ENCODE measurements at regions not wholly inside any gene's neighbourhood (a gene's known extent, or its start where the extent isn't known, plus 50 kb on each side); places are given as distances from the start of the nearest gene placed in this dataset.

DNA sequence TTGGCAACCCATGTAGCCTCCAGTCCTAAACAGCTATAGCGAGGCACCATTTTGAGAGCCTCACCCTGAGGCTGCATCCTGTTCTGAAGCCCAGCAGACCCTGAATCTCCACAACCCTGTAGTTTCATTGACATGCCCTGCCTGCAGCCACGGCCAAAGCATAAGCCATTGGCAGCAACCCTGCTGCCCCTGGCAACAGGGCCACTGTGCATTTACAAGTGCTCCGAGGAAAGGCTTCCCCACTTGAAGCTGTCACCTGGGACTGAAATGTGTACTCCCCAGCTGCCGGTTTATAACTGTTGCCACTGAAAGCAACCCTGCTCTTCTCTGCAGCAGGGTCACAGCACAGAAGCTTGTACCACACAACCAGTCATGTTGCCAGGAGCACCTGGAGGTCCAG, 124.2 kb upstream of the OLFM3 start:
- Histone ChIP-seq H3K14ac (ENCODE audit: insufficient read length) (no peak overlapping the region), H3K4me1 (replicated peaks in 1 of 4; ENCODE audit: control insufficient read depth in 3 of 4, insufficient read depth in 4 of 4, low read length in 3 of 4) (no peaks in the 10 kb centered on the region), H3K18ac (ENCODE audit: extremely low read depth, low read length) (no peak overlapping the region), H2AFZ (ENCODE audit: low read length) (peak overlapping the region; percentile 71), H3K36me3 (ENCODE audit: control insufficient read depth in 2 of 4, insufficient read depth in 4 of 4, low read length in 3 of 4) (no peaks in the 10 kb centered on the region), H4K91ac (replicated peaks; ENCODE audit: insufficient read length, low read length) (no peak overlapping the region), H3K4me3 (ENCODE audit: extremely low read depth in 1 of 4, insufficient read depth in 2 of 4, low read depth in 3 of 4, low read length in 4 of 4) (no peak overlapping the region), H3K9me3 (ENCODE audit: insufficient read depth in 2 of 2, low read depth in 1 of 2, low read length in 1 of 2) (no peaks in the 10 kb centered on the region), H2BK12ac (ENCODE audit: low read depth, low read length) (no peak overlapping the region), H3K4ac (replicated peaks; ENCODE audit: insufficient read length, low read depth, low read length) (no peak overlapping the region), H3K27ac (ENCODE audit: low read depth, low read length) (no peak overlapping the region), H2BK15ac (ENCODE audit: low read length) (no peak overlapping the region), H4K5ac (ENCODE audit: insufficient read length, low read depth, low read length) (no peak overlapping the region), H2BK5ac (ENCODE audit: low read depth, low read length) (no peak overlapping the region), H3K23ac (ENCODE audit: insufficient read length) (no peak overlapping the region), H3K4me2 (ENCODE audit: insufficient read depth in 1 of 2, low read depth in 2 of 2, low read length in 2 of 2) (no peak overlapping the region), H4K20me1 (replicated peaks in 1 of 2; ENCODE audit: control insufficient read depth in 1 of 2, insufficient read depth in 2 of 2, low read length in 2 of 2) (no peaks in the 10 kb centered on the region), H3K79me2 (ENCODE audit: control insufficient read depth in 1 of 2, insufficient read depth in 2 of 2, low read length in 2 of 2) (no peaks in the 10 kb centered on the region), H2BK120ac (replicated peaks; ENCODE audit: low read depth, low read length) (no peak overlapping the region), H3K79me1 (ENCODE audit: low read depth, low read length) (no peaks in the 10 kb centered on the region), H3K27me3 (replicated peaks in 1 of 4; ENCODE audit: control insufficient read depth in 3 of 4, extremely low read depth in 1 of 4, insufficient read depth in 3 of 4, low read length in 3 of 4) (no peaks in the 10 kb centered on the region), H4K8ac (ENCODE audit: extremely low read depth, insufficient read depth, low read length) (no peak overlapping the region), H3K56ac (replicated peaks; ENCODE audit: insufficient read length, low read depth, low read length) (no peak overlapping the region), H3K9ac (replicated peaks in 1 of 4; ENCODE audit: extremely low read depth in 1 of 4, low read depth in 3 of 4, low read length in 3 of 4) (no peak overlapping the region), H2BK20ac (ENCODE audit: low read length) (no peak overlapping the region), H2AK5ac (ENCODE audit: low read depth, low read length) (no peak overlapping the region), H3K23me2 (ENCODE audit: low read depth, low read length) (no peaks in the 10 kb centered on the region)
- ChIA-PET POLR2A (ENCODE audit: partially characterized antibody) (no interaction called here), CTCF (ENCODE audit: partially characterized antibody) (no interaction called here)
- DNase-seq (ENCODE audit: low read depth in 1 of 2, low spot score in 2 of 2) (no peak), FAIRE-seq (no peak)
- TF ChIP-seq TCF12 (IDR thresholded peaks at IDR 0.05; ENCODE audit: low read depth, low read length) (no peak), POLR2AphosphoS5 (IDR thresholded peaks at IDR 0.05; ENCODE audit: low read depth, low read length) (no peak), RFX5 (IDR thresholded peaks at IDR 0.05; ENCODE audit: borderline replicate concordance, low read depth, low read length) (no peak), TAF7 (optimal IDR thresholded peaks at IDR 0.05; ENCODE audit: borderline replicate concordance, low read depth, low read length) (no peak), SP4 (IDR thresholded peaks at IDR 0.05; ENCODE audit: low read length) (no peak), POLR2A (IDR thresholded peaks at IDR 0.05; ENCODE audit: control extremely low read depth in 1 of 2, low read depth in 2 of 2, low read length in 2 of 2) (no peak), POU5F1 (IDR thresholded peaks at IDR 0.05; ENCODE audit: low read depth, low read length) (no peak), RXRA (IDR thresholded peaks at IDR 0.05; ENCODE audit: insufficient read depth, low read depth, low read length) (no peak), BACH1 (IDR thresholded peaks at IDR 0.05; ENCODE audit: low read length) (no peak), JUND (IDR thresholded peaks at IDR 0.05; ENCODE audit: low read length) (no peak)
- TF ChIP-seq, protein P1, sequence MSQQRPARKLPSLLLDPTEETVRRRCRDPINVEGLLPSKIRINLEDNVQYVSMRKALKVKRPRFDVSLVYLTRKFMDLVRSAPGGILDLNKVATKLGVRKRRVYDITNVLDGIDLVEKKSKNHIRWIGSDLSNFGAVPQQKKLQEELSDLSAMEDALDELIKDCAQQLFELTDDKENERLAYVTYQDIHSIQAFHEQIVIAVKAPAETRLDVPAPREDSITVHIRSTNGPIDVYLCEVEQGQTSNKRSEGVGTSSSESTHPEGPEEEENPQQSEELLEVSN (IDR thresholded peaks at IDR 0.05), result no peak
- TF ChIP-seq, protein P2, sequence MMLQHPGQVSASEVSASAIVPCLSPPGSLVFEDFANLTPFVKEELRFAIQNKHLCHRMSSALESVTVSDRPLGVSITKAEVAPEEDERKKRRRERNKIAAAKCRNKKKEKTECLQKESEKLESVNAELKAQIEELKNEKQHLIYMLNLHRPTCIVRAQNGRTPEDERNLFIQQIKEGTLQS (IDR thresholded peaks at IDR 0.05; ENCODE audit: insufficient read depth, low read depth, low read length), result no peak
- 95% methylated on average over 4 of the region's 4 CpGs; no CpG with 5 or more reads in 1 of the 2 experiments for WGBS, 2 experiments (ENCODE audit: extremely low coverage in 1 of 2, insufficient coverage in 1 of 2, insufficient read length in 1 of 2, insufficient replicate concordance in 2 of 2, low coverage in 1 of 2, low lambda C conversion rate in 2 of 2, missing lambda C conversion rate in 1 of 2)

All from H1 (cell line).